Activated CD8-positive, alpha-beta T cell treated with anti-CD3 and anti-CD28 coated beads for 36 hours (primary cell): ENCODE measurements at regions not wholly inside any gene's neighbourhood (a gene's known extent, or its start where the extent isn't known, plus 50 kb on each side); places are given as distances from the start of the nearest gene placed in this dataset.
A peak's percentile ranks its signal among the peaks of the same experiment; 100 is the strongest.
"Not testable (repeated sequence)": the region's sequence is repeated elsewhere in the genome, so short reads cannot be mapped to it uniquely, and the experiment has no call there.

Experiments used
- ATAC-seq: fragments of 200-7000 bp; cut with Tn5 transposase; one replicate; pipeline ENCODE4 v1.10.0; 2021; ENCODE audit warnings: mild to moderate bottlenecking, moderate library complexity
- CTCF ChIA-PET: fragments of 350-600 bp; sonication (Branson Sonifier 250); formaldehyde crosslinking; loops from one replicate; lab custom pipeline; 2021; ENCODE audit warnings: antibody characterized with exemption; lab: Charles Lee
- POLR2A ChIA-PET: fragments of 350-600 bp; sonication (Branson Sonifier 250); formaldehyde crosslinking; loops from one replicate; lab custom pipeline; 2021; ENCODE audit warnings: antibody characterized with exemption; lab: Charles Lee
- DNase-seq: peaks from one replicate; pipeline ENCODE4 v3.0.0-alpha.2; 2020
- H3K27ac Mint-ChIP-seq: one replicate; pipeline ENCODE4 v1.8.0; 2021; ENCODE audit warnings: mild to moderate bottlenecking, mixed read lengths
- H3K27me3 Mint-ChIP-seq: one replicate; pipeline ENCODE4 v1.8.0; 2021; ENCODE audit warnings: mixed read lengths
- H3K36me3 Mint-ChIP-seq: one replicate; pipeline ENCODE4 v1.8.0; 2021; ENCODE audit warnings: low read depth, mixed read lengths
- H3K4me1 Mint-ChIP-seq: one replicate; pipeline ENCODE4 v1.8.0; 2021; ENCODE audit warnings: low read depth, mixed read lengths
- H3K4me3 Mint-ChIP-seq: one replicate; pipeline ENCODE4 v1.8.0; 2021; ENCODE audit warnings: mild to moderate bottlenecking, moderate library complexity, mixed read lengths
- H3K9me3 Mint-ChIP-seq: one replicate; pipeline ENCODE4 v1.8.0; 2021; ENCODE audit warnings: mixed read lengths
- CTCF ChIP-seq: fragments of 200-600 bp; IDR thresholded peaks from one replicate; pipeline ENCODE4 v1.8.0; 2022; ENCODE audit warnings: antibody characterized with exemption, mild to moderate bottlenecking
- intact Hi-C: fragments of 100-400 bp; cut with micrococcal nuclease; formaldehyde crosslinking; loops from one replicate; pipeline ENCODE4 v1.10.0; 2022

- intact Hi-C loops, result no loop called here
These were observed 89.1 kb upstream of the SHISA6 start for GRCh38 chr17:11151818-11152425.

GRCh38 chr17:11150906-11151511 lies 90.0 kb upstream of the SHISA6 start:
- POLR2A ChIA-PET, H3K4me1 Mint-ChIP-seq, H3K4me3 Mint-ChIP-seq, H3K36me3 Mint-ChIP-seq, intact Hi-C loops, CTCF ChIA-PET, H3K9me3 Mint-ChIP-seq, H3K27ac Mint-ChIP-seq, ATAC-seq, H3K27me3 Mint-ChIP-seq, DNase-seq: not testable (repeated sequence)

More at GRCh38 chr17:11151818-11152425, 89.1 kb upstream of the SHISA6 start:
- Mint-ChIP-seq H3K27ac (no peak overlapping the region), H3K4me1 (no peaks in the 10 kb centered on the region), H3K36me3 (no peaks in the 10 kb centered on the region), H3K4me3 (no peak overlapping the region), H3K27me3 (no peaks in the 10 kb centered on the region), H3K9me3 (peaks cover 5% of the 10 kb centered on the region)
- TF ChIP-seq CTCF, result no peak
- no peak for ATAC-seq
- ChIA-PET POLR2A (no interaction called here), CTCF (no interaction called here)
- no peak for DNase-seq

GRCh38 chr17:11144358-11145233 lies 96.4 kb upstream of the SHISA6 start:
- peaks cover 1% of the 10 kb centered on the region for H3K27me3 Mint-ChIP-seq
- CTCF ChIA-PET, result interaction anchor here (0.6 to 2.5 kb wide), 19 partner anchors 9 to 780 kb away, joined by 3 to 19 read pairs (median 3); no protein-coding TSS in a partner anchor
- no peak for ATAC-seq
- peak; percentile 60 for TF ChIP-seq CTCF
- H3K27ac Mint-ChIP-seq, result no peak overlapping the region
- H3K9me3 Mint-ChIP-seq, result no peaks in the 10 kb centered on the region
- no peaks in the 10 kb centered on the region for H3K4me1 Mint-ChIP-seq
- no peak overlapping the region for H3K4me3 Mint-ChIP-seq
- POLR2A ChIA-PET, result no interaction called here
- no peaks in the 10 kb centered on the region for H3K36me3 Mint-ChIP-seq
- intact Hi-C loops, result loop anchor here (10.0 kb wide), 1 partner anchor 270 kb away; no protein-coding TSS in a partner anchor
- DNase-seq, result peak; percentile 12

- no peak for ATAC-seq
- intact Hi-C loops, result loop anchor here (10.0 kb wide), 1 partner anchor 267 kb away; no protein-coding TSS in a partner anchor
These were observed 98.8 kb upstream of the SHISA6 start for GRCh38 chr17:11142231-11142630.

More at GRCh38 chr17:11142231-11142630, 98.8 kb upstream of the SHISA6 start:
- CTCF ChIA-PET, result interaction anchor here (0.5 to 2.5 kb wide), 2 partner anchors 266 to 1035 kb away, joined by 3 to 10 read pairs; no protein-coding TSS in a partner anchor
- H3K4me3 Mint-ChIP-seq, result no peak overlapping the region
- TF ChIP-seq CTCF, result no peak
- H3K4me1 Mint-ChIP-seq, result no peaks in the 10 kb centered on the region
- POLR2A ChIA-PET, result interaction anchor here (0.6 kb wide), 1 partner anchor 40 kb away, joined by 3 read pairs; no protein-coding TSS in a partner anchor
- no peak for DNase-seq
- no peak overlapping the region for H3K27ac Mint-ChIP-seq
- no peaks in the 10 kb centered on the region for H3K36me3 Mint-ChIP-seq
- H3K9me3 Mint-ChIP-seq, result no peaks in the 10 kb centered on the region
- peaks cover 1% of the 10 kb centered on the region for H3K27me3 Mint-ChIP-seq
